Activated gamma-delta T cell treated with Interleukin-2 at 50 U/mL for 16 hours (primary cell): ENCODE measurements at regions not wholly inside any gene's neighbourhood (a gene's known extent, or its start where the extent isn't known, plus 50 kb on each side); places are given as distances from the start of the nearest gene placed in this dataset.
"Not testable (repeated sequence)": the region's sequence is repeated elsewhere in the genome, so short reads cannot be mapped to it uniquely, and the experiment has no call there.

ENCODE experiments used
- DNase-seq: peaks from one replicate; pipeline ENCODE4 v3.0.0-alpha.2; 2020

GRCh38 chr2:87593784-87594610 lies 153.9 kb upstream of the PLGLB2 start:
- peak; percentile 3 for DNase-seq

GRCh38 chr2:87594611-87594992 lies 153.3 kb upstream of the PLGLB2 start:
- DNase-seq: not testable (repeated sequence)

- not testable (repeated sequence) for DNase-seq
Measured at GRCh38 chr2:87595017-87595416, 152.9 kb upstream of the PLGLB2 start.

GRCh38 chr2:87600961-87601360 lies 146.9 kb upstream of the PLGLB2 start:
- DNase-seq: not testable (repeated sequence)

GRCh38 chr2:87602118-87602517 lies 145.8 kb upstream of the PLGLB2 start:
- DNase-seq: not testable (repeated sequence)

GRCh38 chr2:87602728-87603127 lies 145.2 kb upstream of the PLGLB2 start:
- not testable (repeated sequence) for DNase-seq

GRCh38 chr2:87603418-87604278 lies 144.2 kb upstream of the PLGLB2 start:
- not testable (repeated sequence) for DNase-seq

GRCh38 chr2:87604279-87604818 lies 143.5 kb upstream of the PLGLB2 start:
- DNase-seq: not testable (repeated sequence)

GRCh38 chr2:87604980-87605379 lies 142.9 kb upstream of the PLGLB2 start:
- DNase-seq: not testable (repeated sequence)

- DNase-seq: not testable (repeated sequence)
Measured at GRCh38 chr2:87608377-87609166, 139.3 kb upstream of the PLGLB2 start.

- not testable (repeated sequence) for DNase-seq
Measured at GRCh38 chr2:87610974-87611373, 136.9 kb upstream of the PLGLB2 start.

GRCh38 chr2:87611416-87611815 lies 136.5 kb upstream of the PLGLB2 start:
- not testable (repeated sequence) for DNase-seq

GRCh38 chr2:87611956-87612355 lies 135.9 kb upstream of the PLGLB2 start:
- not testable (repeated sequence) for DNase-seq

- DNase-seq: not testable (repeated sequence)
Measured at GRCh38 chr2:87614829-87615434, 133.0 kb upstream of the PLGLB2 start.

- not testable (repeated sequence) for DNase-seq
Measured at GRCh38 chr2:87619121-87619520, 128.8 kb upstream of the PLGLB2 start.

GRCh38 chr2:87621139-87621538 lies 126.7 kb upstream of the PLGLB2 start:
- not testable (repeated sequence) for DNase-seq

GRCh38 chr2:87622720-87623119 lies 125.2 kb upstream of the PLGLB2 start:
- DNase-seq: not testable (repeated sequence)

GRCh38 chr2:87629491-87630458 lies 118.1 kb upstream of the PLGLB2 start:
- not testable (repeated sequence) for DNase-seq

GRCh38 chr2:87630892-87631291 lies 117.0 kb upstream of the PLGLB2 start:
- DNase-seq: not testable (repeated sequence)

GRCh38 chr2:87631402-87631801 lies 116.5 kb upstream of the PLGLB2 start:
- not testable (repeated sequence) for DNase-seq
